SU-DHL-6 (cell line): ENCODE measurements at regions not wholly inside any gene's neighbourhood (a gene's known extent, or its start where the extent isn't known, plus 50 kb on each side); places are given as distances from the start of the nearest gene placed in this dataset.

Source experiments
- EZH2phosphoT487 ChIP-seq: fragments of 200-600 bp; sonication (generic), shearing (Covaris generic); conservative IDR thresholded peaks from 2 replicates; pipeline ENCODE4 v1.6.1; 2018; ENCODE audit warnings: mild to moderate bottlenecking, antibody characterized with exemption, low read length, moderate library complexity, mixed read lengths
- TF ChIP-seq, protein P1 (sequence below): fragments of 200-600 bp; sonication (generic); IDR thresholded peaks from one replicate; pipeline ENCODE4 v1.5.1; 2017; ENCODE audit warnings: antibody characterized with exemption, mild to moderate bottlenecking, low read length, moderate library complexity; ENCODE audit not compliant: insufficient read depth, poor library complexity, severe bottlenecking

DNA sequence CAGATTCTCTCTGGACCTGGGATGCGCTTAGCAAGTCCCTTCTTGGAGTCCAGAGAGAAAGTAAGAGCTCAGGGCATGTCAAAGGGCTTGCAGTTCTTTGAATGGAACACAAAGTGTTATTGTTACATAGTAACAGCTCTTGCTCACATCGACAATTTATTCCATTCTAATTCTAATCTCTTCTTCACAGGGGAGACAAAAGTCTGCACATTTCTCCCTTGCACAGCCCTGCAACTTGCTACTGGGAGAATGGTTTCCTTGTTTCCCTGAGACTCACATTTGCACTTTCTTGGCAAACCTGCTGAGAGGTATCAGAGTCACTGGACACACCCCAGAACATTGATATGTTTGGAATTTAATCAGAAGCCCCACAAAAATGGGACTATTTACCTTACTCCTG lies 209.9 kb upstream of the IGF1 start:
- TF ChIP-seq, protein P1, sequence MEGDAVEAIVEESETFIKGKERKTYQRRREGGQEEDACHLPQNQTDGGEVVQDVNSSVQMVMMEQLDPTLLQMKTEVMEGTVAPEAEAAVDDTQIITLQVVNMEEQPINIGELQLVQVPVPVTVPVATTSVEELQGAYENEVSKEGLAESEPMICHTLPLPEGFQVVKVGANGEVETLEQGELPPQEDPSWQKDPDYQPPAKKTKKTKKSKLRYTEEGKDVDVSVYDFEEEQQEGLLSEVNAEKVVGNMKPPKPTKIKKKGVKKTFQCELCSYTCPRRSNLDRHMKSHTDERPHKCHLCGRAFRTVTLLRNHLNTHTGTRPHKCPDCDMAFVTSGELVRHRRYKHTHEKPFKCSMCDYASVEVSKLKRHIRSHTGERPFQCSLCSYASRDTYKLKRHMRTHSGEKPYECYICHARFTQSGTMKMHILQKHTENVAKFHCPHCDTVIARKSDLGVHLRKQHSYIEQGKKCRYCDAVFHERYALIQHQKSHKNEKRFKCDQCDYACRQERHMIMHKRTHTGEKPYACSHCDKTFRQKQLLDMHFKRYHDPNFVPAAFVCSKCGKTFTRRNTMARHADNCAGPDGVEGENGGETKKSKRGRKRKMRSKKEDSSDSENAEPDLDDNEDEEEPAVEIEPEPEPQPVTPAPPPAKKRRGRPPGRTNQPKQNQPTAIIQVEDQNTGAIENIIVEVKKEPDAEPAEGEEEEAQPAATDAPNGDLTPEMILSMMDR = no peak
- TF ChIP-seq EZH2phosphoT487 = no peak
